RPMI8226 (cell line): ENCODE measurements at regions not wholly inside any gene's neighbourhood (a gene's known extent, or its start where the extent isn't known, plus 50 kb on each side); places are given as distances from the start of the nearest gene placed in this dataset.
"Not testable (repeated sequence)": the region's sequence is repeated elsewhere in the genome, so short reads cannot be mapped to it uniquely, and the experiment has no call there.

ENCODE experiments used
- DNase-seq: peaks from one replicate; pipeline ENCODE4 v3.0.0-alpha.2; 2015

DNA sequence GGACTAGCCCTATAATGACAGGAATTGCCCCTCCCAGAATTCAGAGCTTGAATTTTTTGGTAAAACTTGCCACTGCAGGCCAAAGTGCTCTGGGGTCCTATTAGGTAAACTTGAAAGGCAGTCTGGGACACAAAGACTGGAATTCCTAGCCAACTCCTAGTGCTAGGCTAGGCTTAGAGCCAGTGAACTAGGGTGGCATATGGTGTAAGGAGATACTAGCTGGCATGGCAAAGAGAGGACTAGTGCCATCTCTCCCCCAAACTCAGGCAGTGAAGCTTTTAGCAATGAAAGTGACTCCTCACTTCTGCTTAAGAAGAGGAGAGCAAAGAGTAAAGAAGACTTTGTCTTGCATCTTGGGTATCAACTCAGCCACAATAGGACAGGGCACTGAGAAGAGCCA lies 410.5 kb upstream of the CNTNAP5 start:
- DNase-seq, result no peak

DNA sequence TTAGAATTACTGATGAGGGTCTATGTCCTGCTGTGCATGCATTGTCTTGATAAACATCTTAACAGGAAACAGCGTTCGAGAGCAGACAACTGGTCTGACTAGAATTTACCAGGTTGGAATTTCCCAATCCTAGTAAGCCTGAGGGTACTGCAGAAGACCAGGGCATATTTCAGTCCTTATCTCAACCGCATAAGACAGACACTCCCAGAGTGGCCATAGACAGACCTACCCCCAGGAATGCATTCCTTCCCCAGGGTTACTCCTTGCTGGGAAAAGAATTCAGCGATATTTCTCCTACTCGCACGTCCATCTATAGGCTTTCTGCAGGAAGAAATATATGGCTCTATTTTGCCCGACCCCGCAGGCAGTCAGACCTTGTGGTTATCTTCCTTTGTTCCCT lies 406.4 kb upstream of the CNTNAP5 start:
- DNase-seq, result not testable (repeated sequence)

DNA sequence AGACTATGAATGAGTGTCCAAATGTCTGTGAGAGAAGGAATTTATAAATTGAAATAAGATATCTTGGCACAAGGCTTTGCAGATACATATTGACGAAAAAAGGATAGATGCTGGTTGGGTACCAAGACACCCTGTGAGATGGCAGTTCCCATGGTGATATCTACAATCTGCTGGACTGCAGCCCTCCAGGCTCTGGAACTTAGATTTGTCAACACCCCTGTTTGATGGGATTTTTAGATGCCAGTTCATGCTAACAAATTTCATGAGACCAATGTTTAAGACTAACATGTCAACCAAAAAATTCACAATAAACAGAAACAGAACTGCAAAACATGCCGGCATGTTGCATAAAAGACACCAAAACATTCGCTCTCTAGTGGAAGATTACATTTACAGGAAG lies 400.3 kb upstream of the CNTNAP5 start:
- no peak for DNase-seq

DNA sequence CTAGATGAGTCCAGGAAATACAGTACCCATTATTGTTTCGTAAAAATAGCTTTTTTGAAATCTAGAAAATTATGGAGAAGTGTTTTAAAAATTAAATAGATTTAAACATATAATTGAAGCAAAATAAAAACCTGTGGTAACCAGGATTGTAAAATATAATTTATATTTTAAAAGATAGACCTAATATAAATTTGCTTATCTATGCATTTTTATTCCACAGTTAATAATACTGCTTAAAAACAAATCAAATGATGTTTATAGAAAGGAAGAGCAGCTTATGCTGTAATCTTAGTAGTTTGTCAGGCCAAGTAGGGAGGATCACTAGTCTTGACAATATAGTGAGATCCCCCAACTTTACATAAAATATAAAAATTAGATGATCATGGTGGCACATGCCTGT lies 388.9 kb upstream of the CNTNAP5 start:
- no peak for DNase-seq

DNA sequence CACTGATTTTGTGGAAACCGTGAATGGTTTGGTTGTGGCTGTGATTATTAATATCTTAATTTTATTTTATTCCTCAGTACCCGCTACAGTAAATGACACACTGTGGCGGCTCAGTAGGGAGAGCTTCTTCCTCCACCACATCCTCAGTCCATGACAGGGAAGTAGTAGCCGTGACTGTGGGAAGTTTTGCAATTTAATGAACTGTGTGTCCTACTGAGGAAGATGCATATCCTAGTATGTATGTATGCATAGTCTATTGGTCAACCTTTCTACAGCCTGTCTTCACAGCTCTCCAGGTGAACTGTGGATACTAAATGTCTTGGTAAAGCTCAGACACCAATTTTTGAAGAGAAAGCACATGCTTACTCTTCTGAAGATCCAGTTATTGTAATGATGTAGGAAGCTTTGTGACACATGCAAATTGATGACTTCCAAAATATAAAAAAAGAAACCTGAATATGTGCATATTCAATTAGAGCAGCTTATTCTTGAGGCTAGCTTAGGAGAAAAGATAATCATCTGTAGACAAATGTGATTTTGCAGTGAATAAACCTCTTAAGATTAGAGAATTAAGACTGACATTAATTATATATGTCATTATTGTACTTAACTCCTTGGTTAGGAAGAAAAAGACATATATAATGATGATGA lies 384.3 kb upstream of the CNTNAP5 start:
- no peak for DNase-seq

DNA sequence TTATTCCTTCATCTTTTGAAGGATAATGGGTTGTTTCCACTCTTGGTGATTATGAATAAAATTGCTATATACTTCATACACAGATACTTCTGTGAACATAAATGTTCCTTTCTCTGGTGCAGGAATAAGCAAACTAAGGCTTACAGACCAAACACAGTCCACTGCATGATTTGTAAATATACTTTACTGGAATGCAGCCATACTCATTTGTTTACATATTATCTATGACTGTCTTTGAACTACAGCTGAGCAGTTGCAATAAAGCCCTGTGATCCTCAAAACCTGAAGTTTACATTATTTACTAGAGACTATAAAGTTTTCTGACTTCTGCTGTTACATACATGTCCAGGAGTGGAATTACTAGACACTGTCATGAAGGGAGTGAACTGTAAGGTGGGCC lies 381.0 kb upstream of the CNTNAP5 start:
- no peak for DNase-seq

DNA sequence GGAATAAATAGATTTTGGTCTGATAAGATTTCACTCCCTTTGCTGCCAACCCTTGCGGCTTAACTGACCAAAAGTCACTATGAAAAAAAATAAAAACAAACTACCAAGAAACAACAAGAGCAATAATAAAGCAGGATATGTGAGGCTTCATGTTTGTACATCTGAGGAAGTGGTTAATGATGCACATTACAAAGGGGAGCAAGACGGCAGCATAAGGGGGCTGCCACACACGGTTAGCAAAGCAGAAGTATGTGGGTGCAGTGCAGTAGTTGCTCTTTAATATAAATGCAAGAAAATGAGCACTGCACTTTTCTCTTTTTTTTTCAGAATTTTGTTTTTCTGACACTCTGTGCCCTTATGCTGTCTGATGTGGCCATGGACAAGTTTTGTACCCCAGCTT lies 377.1 kb upstream of the CNTNAP5 start:
- DNase-seq, result no peak

DNA sequence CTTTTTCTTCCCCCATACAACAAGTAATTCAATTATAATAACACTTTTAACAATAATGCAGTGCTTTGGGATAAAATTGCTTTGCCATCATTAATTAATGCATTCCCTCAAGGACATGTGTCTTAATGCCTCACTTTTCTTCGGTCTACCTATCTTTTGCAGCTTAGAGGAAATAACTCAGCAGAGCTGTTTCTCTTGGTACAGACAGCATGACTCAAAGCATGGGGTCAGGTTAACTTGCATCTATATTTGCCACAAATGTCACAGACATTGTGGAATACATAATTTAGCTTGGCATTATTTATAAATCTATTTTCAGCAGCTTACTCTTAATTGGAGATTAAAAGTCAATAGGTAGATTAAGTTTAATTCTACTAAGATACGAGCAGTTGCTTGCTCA lies 376.1 kb upstream of the CNTNAP5 start:
- DNase-seq, result no peak

DNA sequence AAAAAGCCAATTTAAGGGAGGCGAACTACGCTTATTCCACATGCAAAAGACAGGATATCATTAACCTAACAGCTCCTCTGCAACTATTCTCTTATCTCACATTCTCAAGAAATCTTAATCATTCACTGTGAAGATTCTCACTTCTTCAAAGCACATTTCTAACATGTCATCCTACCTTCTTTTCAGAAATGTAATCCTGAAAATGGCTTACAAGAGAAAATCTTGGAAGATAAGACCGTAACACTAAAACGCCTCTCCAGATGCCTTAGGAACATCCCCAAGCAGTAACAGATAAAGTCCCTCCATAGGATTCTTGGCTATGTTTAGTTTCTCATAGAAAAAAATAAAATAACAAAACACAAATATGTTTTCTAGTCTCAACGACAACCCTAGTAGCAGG lies 373.9 kb upstream of the CNTNAP5 start:
- no peak for DNase-seq

DNA sequence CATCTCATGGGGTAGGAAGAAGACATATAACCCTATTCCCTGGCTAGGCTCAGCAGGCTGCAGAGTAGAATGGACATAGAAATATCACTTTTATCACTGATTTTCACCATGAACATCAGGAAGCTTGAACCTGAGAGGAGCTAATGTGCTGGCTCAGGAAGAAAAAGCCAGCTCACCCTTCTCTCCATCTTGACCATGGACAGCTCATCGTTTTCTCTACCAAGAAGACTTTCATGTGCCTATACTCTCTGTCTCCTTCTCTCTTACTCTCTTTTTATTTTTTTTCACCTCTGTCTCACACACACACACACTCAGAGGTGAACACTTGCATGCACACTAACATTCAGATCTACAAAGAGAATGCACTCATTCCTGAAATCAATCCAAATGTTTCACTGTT lies 372.8 kb upstream of the CNTNAP5 start:
- DNase-seq, result no peak

DNA sequence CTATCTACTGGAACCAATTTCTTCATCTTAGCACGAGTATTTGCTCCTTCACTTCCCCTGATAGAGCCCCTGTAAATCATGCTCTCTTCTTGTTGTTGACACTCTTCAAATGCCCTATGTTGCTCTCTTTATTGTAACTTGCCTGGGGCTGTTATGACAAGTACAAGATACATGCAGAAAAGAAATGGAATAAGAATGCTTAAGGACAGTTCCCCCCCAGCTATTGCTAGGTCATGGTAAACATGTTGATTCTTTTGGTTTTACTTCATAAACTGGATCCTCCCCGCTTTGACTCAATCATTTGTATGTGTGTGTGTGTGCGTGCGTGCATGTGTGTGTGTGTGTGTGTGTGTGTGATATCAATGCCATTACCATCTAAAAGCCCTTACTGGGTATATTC lies 368.5 kb upstream of the CNTNAP5 start:
- DNase-seq, result no peak

DNA sequence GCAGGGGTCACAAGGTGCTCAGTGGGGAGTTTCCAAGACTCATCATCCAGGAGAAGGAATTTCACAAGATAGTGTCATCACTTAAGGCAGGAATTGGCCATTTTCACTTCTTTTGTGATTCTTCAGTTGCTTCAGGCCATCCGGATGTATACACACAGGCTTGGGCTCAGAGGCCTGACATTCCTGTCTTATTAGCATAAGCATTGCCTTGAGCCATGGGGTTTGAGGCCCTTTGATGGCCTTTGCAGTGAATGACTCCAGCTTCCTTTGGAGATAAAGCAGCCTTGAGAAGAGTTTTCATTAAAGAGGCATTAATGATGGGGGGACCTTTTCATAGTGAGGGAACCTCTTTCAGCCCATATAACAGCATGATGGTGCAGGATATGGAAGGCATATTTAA lies 366.0 kb upstream of the CNTNAP5 start:
- no peak for DNase-seq

DNA sequence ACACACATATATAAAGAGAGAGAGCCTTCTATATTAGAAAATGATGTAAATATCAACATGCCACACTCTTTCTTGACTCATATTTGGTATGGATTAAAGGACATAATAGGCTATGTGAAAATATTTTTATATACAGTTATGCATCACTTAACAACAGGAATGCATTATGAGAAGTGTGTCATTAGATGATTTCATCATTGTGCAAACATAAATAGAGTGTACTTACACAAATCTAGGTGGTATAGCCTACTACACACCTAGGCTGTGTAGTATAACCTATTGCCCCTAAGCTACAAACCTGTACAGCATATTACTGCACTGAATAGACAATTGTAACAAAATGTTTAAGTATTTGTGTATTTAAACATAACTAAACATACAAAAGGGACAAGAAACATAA lies 354.8 kb upstream of the CNTNAP5 start:
- no peak for DNase-seq

DNA sequence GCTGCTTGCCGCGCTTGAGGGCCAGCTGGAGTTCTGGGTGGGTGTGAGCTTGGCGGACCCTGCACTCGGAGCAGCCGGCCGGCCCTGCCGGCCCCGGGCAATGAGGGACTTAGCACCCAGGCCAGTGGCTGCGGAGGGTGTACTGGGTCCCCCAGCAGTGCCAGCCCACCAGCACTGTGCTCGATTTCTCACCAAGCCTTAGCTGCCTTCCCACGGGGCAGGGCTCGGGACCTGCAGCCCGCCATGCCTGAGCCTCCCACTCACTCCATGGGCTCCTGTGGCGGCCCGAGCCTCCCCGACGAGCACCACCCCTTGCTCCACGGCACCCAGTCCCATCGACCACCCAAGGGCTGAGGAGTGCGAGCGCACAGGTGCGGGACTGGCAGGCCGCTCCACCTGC lies 341.3 kb upstream of the CNTNAP5 start:
- DNase-seq, result not testable (repeated sequence)

DNA sequence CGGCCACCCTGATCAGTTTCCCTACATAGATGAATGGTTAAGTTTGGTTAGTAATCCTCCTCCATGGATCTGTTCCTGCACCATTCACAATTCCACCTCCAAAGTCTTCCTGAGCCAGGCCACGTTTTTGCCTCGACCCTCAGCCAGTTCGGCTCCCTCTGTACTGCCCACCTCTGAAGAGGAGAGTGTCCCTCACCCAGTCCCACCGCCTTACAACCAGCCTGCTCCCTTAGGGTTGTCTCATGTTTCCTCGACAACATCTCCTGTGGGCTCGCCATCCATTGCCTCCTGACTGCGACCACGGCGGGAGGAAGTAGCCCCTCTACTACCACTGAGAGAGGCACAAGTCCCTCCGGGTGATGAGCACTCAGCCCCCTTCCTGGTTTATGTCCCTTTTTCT lies 338.0 kb upstream of the CNTNAP5 start:
- DNase-seq, result no peak

DNA sequence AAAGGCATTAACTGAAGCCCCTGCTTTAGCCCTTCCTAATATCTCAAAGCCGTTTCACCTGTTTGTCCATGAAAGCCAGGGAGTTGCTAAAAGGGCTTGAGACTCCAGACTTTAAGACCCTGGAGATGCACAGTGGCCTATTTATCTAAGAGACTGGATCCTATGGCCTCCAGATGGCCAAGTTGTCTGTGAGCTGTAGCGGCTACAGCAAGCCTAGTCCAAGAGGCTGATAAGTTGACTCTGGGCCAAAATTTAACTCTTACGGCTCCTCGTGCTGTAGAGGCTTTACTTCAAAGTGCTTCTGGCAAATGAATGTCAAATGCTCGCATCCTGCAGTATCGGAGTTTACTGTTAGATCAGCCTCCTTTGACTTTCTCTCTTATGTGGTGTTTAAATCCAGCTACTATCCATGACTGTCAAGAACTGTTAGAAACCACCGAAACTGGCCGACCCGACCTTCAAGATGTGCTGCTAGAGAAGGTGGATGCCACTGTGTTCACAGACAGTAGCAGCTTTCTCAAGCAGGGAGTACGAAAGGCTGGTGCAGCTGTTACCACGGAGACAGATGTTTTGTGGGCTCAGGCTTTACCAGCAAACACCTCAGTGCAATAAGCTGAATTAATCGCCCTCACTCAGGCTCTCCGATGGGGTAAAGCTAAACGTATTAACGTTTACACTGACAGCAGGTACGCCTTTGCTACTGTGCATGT lies 336.7 kb upstream of the CNTNAP5 start:
- no peak for DNase-seq

DNA sequence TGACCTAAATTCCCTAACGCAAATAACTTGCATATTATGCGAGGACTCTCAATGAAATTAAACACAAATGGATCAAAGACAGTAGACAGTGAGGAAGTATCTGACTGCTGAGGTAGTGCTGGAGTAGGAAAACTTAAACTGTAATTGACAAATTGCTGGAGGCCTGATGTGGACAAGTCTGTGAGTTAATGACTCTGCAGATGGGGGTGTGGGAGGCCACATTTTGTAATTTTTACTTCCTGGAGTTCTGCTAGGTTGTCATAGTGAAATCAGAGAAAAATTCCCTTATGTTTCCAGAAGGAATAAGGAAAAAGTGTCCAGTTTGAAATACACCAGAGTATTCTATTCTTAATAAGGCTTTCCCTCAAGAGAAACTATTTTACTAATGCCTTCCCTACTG lies 333.0 kb upstream of the CNTNAP5 start:
- DNase-seq, result no peak

DNA sequence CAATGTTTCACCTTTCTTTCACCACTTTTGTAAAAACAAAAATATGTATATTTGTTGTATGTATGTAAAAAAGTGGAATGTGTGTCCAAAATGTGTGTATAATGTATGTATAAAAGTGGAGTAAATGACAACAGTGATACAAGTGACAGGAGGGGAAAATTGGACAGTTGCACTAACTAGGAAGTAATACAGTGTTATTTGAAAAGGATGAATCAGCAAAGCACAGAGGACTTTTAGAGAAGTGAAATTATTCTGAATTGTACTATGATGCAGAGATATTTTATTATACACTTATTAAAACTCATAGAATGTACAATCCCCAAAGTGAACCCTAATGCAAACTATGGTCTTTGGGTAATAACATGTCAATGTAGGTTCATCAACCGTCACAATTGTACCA lies 331.3 kb upstream of the CNTNAP5 start:
- no peak for DNase-seq

DNA sequence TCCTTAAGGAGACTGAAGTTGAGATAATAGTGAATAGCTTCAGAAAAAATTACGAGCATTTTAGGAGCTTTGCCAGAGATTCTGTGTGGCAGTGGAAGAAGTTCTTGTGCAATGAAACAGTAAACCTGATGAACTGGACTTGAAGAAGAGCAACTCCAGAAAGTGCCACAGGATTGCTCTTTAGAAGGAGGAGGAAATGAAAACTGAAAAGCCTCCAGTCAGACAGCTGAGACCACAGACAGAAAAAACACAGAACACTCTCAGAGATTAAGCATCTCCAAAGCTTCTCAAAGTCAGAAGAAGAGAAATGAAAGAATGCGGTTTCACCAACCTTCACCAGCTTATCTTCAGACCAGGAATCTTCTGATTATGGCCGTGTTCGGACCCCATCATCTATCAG lies 329.7 kb upstream of the CNTNAP5 start:
- no peak for DNase-seq

DNA sequence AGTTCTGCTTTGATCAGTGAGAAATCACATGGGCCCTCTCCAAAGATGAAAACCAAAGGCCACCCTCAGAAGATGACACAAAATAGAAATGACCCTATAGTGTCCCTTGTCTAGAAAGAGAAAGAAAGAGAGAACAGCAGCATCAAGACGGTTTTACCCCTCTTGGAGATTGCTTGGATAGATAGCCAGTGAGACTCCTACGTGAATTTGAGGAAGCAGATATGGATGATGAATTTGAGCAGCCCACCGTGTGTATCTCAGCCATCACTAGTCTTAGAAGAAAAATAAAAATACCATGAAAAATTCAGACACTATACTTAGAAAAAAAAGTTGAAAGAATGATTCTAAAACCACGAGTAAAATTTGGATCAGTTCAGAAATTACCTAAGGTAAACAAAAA lies 329.1 kb upstream of the CNTNAP5 start:
- no peak for DNase-seq

DNA sequence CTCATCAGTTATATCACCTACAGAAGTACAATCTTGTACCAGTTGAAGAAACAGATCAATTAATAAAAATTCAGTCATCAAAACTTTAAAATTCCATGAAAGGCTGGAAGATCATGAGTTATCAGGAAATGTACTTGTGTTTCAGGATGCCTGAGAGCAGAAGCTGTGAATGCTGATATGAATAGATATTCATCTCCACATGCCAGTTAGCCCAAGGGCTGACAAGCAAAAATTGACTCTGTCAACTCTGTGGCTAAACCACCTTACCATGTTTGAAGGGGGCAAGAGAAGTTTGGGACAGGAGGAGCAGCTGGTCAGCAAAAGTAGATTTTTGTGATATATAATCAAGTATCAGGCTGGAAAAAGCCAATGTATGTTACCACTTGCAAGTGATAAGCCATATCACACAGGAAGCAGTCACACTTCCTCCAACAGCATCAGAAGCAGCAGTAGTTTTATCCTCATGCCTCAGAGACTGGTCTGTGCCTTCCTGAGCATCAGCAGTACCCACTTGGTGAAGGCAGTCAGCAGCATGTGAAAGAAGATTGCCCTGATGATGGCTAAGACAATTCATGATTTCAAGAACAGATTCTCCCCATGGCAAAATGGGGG lies 328.2 kb upstream of the CNTNAP5 start:
- DNase-seq, result no peak

DNA sequence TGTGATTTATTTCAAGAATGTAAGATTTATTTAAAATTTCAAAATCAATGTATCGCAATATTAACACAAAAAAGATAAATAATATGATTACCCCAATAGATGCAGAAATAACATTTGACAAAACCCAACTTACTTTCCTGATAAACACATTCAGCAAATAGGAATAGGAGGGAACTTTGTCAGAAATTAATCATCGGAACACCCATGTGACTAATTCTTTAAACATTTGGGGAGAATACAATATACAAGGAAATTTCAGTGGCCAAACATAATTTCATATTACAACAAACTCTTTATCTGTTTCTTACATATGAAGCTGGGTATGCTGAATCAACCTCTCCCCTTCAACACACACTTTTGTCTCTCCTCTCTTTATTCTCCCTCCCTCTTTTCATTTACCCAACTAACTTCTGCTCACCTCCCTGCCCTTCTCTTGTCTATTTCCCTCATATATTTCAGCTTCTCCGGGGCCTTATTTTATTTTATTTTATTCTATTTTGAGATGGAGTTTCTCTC lies 309.6 kb upstream of the CNTNAP5 start:
- no peak for DNase-seq

DNA sequence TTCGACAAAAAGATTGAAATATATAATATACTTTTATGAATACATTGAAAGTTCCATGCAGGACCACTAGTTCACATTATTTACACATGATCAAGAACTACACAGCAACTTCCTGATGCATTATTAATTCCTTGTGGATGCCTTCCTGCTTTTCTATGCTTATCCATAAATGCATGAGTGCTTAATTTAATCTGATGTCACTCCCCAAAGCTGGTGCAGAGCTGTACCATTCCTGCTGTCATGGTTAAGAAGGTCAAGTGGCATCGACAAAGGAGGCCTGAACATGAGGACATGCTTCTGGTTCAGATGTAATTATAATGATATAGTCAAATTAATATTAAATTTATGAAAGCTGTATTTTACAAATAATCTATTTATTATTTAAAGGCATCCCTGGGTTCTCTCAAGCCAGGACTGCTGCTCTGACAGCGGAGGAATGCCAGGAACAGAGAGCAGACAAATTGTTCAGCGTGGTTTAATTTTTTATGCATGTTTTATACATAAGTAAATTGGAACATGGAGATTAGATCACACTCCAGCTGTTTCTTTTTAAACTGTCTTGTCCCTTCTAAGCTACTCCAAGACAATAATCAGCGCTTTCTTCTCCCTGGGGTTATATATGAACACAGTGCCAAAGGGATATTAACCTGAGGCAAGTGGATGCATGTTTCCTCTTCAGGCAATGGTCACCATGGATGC lies 307.3 kb upstream of the CNTNAP5 start:
- DNase-seq, result no peak

DNA sequence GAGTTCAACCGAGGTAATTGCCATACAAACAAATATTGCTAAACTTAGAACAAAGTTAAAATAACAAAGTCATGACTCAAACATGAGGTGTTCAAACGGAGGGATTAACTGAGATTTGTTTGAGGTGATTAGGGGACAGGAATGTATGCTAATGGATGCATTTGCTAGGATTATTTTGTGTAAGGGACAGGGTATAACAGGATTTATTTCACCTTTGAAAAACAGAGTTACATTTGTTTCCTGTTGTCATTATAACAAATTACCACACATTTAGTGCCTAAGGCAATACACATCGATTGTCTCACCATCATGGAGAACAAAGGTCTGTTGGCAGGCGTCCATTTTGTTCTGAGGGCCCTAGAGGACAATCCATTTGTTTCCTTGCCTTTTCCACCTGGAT lies 304.3 kb upstream of the CNTNAP5 start:
- no peak for DNase-seq
